KMS-11 (cell line): ENCODE measurements at regions not wholly inside any gene's neighbourhood (a gene's known extent, or its start where the extent isn't known, plus 50 kb on each side); places are given as distances from the start of the nearest gene placed in this dataset.
A peak's percentile ranks its signal among the peaks of the same experiment; 100 is the strongest.

ENCODE experiments used
- H2AFZ ChIP-seq: fragments of 200-600 bp; sonication (generic); 2 replicates; pipeline ENCODE4 v1.6.1; 2016; ENCODE audit warnings: antibody characterized with exemption, mixed run types, low read depth
- H3K27ac ChIP-seq: fragments of 200-600 bp; sonication (generic); 2 replicates; pipeline ENCODE4 v1.6.1; 2016; ENCODE audit warnings: mild to moderate bottlenecking, mixed run types
- H3K27me3 ChIP-seq: fragments of 200-600 bp; sonication (generic); 2 replicates; pipeline ENCODE4 v1.6.1; 2017; ENCODE audit warnings: mild to moderate bottlenecking, low read depth, mixed run types, moderate library complexity; ENCODE audit not compliant: insufficient read depth
- H3K36me3 ChIP-seq: fragments of 200-600 bp; sonication (generic); 2 replicates; pipeline ENCODE4 v1.6.1; 2017; ENCODE audit warnings: mild to moderate bottlenecking, mixed run types; ENCODE audit not compliant: insufficient read depth
- H3K4me1 ChIP-seq: fragments of 200-600 bp; sonication (generic); 2 replicates; pipeline ENCODE4 v1.6.1; 2016; ENCODE audit warnings: mild to moderate bottlenecking, low read depth, mixed run types; ENCODE audit not compliant: poor library complexity, severe bottlenecking
- H3K4me2 ChIP-seq: fragments of 200-600 bp; sonication (generic); 2 replicates; pipeline ENCODE4 v1.7.0; 2016; ENCODE audit warnings: mild to moderate bottlenecking, mixed run types
- H3K4me3 ChIP-seq: fragments of 200-600 bp; sonication (generic); IDR thresholded peaks from 2 replicates; pipeline ENCODE4 v1.6.1; 2017; ENCODE audit warnings: low read depth, low read length, mixed read lengths; ENCODE audit not compliant: insufficient read depth
- H3K79me2 ChIP-seq: fragments of 200-600 bp; sonication (generic); 2 replicates; pipeline ENCODE4 v1.6.1; 2016; ENCODE audit warnings: low read depth, mixed run types; ENCODE audit not compliant: insufficient read depth
- H3K9ac ChIP-seq: fragments of 200-600 bp; sonication (generic); 2 replicates; pipeline ENCODE4 v1.6.1; 2016; ENCODE audit warnings: mild to moderate bottlenecking, mixed run types
- H4K20me1 ChIP-seq: fragments of 200-600 bp; sonication (generic); 2 replicates; pipeline ENCODE4 v1.6.1; 2016; ENCODE audit warnings: mild to moderate bottlenecking, mixed run types; ENCODE audit not compliant: insufficient read depth
- CTCF ChIP-seq: fragments of 200-600 bp; sonication (generic); conservative IDR thresholded peaks from 2 replicates; pipeline ENCODE4 v1.6.1; 2017; ENCODE audit warnings: low read depth, mild to moderate bottlenecking, antibody characterized with exemption, low read length, moderate library complexity, mixed read lengths

- Histone ChIP-seq H3K4me2 (no peak overlapping the region), H3K79me2 (no peaks in the 10 kb centered on the region), H3K4me3 (no peak overlapping the region), H2AFZ (no peak overlapping the region), H4K20me1 (no peaks in the 10 kb centered on the region), H3K27me3 (no peaks in the 10 kb centered on the region), H3K36me3 (no peaks in the 10 kb centered on the region), H3K4me1 (peaks cover 32% of the 10 kb centered on the region), H3K9ac (no peak overlapping the region), H3K27ac (no peak overlapping the region)
- TF ChIP-seq CTCF = no peak
These were observed 114.1 kb upstream of the SLITRK1 start for GRCh38 chr13:83996415-83996814.

GRCh38 chr13:83995930-83996329 is 113.7 kb upstream of the SLITRK1 start:
- Histone ChIP-seq H3K4me3 (no peak overlapping the region), H3K27ac (no peak overlapping the region), H3K36me3 (no peaks in the 10 kb centered on the region), H3K4me1 (peaks cover 34% of the 10 kb centered on the region), H3K4me2 (no peak overlapping the region), H3K9ac (no peak overlapping the region), H3K79me2 (no peaks in the 10 kb centered on the region), H4K20me1 (no peaks in the 10 kb centered on the region), H3K27me3 (no peaks in the 10 kb centered on the region), H2AFZ (no peak overlapping the region)
- no peak for TF ChIP-seq CTCF

- Histone ChIP-seq H3K4me2 (peak overlapping the region; percentile 56), H3K36me3 (no peaks in the 10 kb centered on the region), H3K79me2 (no peaks in the 10 kb centered on the region), H3K4me1 (peaks cover 51% of the 10 kb centered on the region), H2AFZ (peak overlapping the region; percentile 72), H3K9ac (peak overlapping the region; percentile 72), H3K4me3 (no peak overlapping the region), H4K20me1 (no peaks in the 10 kb centered on the region), H3K27ac (peak overlapping the region; percentile 91), H3K27me3 (no peaks in the 10 kb centered on the region)
- TF ChIP-seq CTCF = no peak
These were observed 110.5 kb upstream of the SLITRK1 start for GRCh38 chr13:83992566-83993358.

GRCh38 chr13:83987394-83987793 is 105.1 kb upstream of the SLITRK1 start:
- Histone ChIP-seq H3K4me2 (peak overlapping the region; percentile 76), H3K4me1 (peaks cover 48% of the 10 kb centered on the region)

More at GRCh38 chr13:83987394-83987793, 105.1 kb upstream of the SLITRK1 start:
- Histone ChIP-seq H3K4me3 (no peak overlapping the region), H3K27me3 (no peaks in the 10 kb centered on the region), H4K20me1 (no peaks in the 10 kb centered on the region), H3K36me3 (no peaks in the 10 kb centered on the region), H2AFZ (no peak overlapping the region), H3K9ac (no peak overlapping the region), H3K79me2 (no peaks in the 10 kb centered on the region), H3K27ac (no peak overlapping the region; the same call in 1 of the 2 replicates)
- TF ChIP-seq CTCF = no peak
